ENCODE measurements at regions not wholly inside any gene's neighbourhood (a gene's known extent, or its start where the extent isn't known, plus 50 kb on each side); places are given as distances from the start of the nearest gene placed in this dataset.

DNA sequence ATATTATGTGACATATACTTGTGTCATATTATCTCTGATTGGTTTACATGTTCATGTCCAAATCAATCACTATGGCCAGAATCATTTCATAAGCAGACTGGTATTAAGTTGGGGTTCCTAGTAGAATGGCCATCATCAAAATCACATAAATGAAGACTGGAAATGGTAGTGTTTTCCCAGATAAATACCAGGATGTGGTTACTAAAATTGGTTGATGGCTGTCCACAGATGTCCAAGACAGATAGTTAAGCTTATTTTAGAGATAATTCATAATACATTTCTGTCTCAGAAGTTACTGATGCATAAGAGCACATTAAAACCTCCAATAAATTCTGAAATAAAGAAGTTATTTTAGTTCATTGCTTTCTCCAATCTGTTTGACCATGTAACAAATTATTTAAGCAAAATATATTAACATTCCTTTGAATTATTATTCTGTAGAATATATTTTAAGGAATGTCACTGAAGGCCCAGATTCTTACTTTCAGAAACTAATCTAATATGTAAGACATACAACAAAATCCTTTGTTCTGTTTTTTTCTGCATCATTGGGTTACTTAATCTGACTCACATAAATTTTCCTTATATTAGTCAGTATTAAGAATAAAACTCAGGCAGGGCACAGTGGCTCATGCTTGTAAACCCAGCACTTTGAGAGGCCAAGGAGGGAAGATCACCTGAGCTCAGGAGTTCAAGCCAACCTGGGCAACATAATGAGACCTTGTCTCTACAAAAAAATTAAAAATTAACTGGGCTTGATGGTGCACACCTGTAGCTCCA is 483.9 kb downstream of the PTPRC start:
- TF ChIP-seq, protein P1, sequence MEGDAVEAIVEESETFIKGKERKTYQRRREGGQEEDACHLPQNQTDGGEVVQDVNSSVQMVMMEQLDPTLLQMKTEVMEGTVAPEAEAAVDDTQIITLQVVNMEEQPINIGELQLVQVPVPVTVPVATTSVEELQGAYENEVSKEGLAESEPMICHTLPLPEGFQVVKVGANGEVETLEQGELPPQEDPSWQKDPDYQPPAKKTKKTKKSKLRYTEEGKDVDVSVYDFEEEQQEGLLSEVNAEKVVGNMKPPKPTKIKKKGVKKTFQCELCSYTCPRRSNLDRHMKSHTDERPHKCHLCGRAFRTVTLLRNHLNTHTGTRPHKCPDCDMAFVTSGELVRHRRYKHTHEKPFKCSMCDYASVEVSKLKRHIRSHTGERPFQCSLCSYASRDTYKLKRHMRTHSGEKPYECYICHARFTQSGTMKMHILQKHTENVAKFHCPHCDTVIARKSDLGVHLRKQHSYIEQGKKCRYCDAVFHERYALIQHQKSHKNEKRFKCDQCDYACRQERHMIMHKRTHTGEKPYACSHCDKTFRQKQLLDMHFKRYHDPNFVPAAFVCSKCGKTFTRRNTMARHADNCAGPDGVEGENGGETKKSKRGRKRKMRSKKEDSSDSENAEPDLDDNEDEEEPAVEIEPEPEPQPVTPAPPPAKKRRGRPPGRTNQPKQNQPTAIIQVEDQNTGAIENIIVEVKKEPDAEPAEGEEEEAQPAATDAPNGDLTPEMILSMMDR (IDR thresholded peaks at IDR 0.05), result no peak
- TF ChIP-seq POLR2AphosphoS5 (IDR thresholded peaks at IDR 0.05; ENCODE audit: insufficient read depth in 1 of 2, low read depth in 1 of 2), result no peak

Data from vagina (tissue), 2 donors.